Heart right ventricle (tissue), 16 donors: ENCODE measurements at regions not wholly inside any gene's neighbourhood (a gene's known extent, or its start where the extent isn't known, plus 50 kb on each side); places are given as distances from the start of the nearest gene placed in this dataset.

ENCODE experiments used
- ATAC-seq, 8 donors: fragments of 200-7000 bp; cut with Tn5 transposase; one replicate each; pipeline ENCODE4 v1.9.1; 2020; ENCODE audit warnings: mild to moderate bottlenecking in 8 of 8, moderate library complexity in 8 of 8, moderate number of reproducible peaks in 1 of 8
- DNase-seq, 2 donors: peaks; one replicate each; pipeline ENCODE4 v3.0.0-alpha.2; 2020
- H3K27ac ChIP-seq, 10 donors: fragments of 200-600 bp; sonication (generic) in 2 of 10; one replicate each; pipeline versions ENCODE4 v1.5.0 to v1.8.0; 2020 to 2022; ENCODE audit warnings: mild to moderate bottlenecking in 3 of 10
- H3K27me3 ChIP-seq, 7 donors: fragments of 200-600 bp; one replicate each; pipeline ENCODE4 v1.8.0; 2021 to 2022; ENCODE audit warnings: mild to moderate bottlenecking in 2 of 7
- H3K36me3 ChIP-seq, 9 donors: fragments of 200-600 bp; sonication (generic) in 1 of 9; one replicate each; pipeline versions ENCODE4 v1.5.0 to v1.8.0; 2020 to 2022; ENCODE audit warnings: mild to moderate bottlenecking in 2 of 9
- H3K4me1 ChIP-seq, 9 donors: fragments of 200-600 bp; sonication (generic) in 1 of 9; one replicate each; pipeline versions ENCODE4 v1.5.0 to v1.8.0; 2020 to 2022; ENCODE audit warnings: mild to moderate bottlenecking in 4 of 9
- H3K4me3 ChIP-seq, 10 donors: fragments of 200-600 bp; sonication (generic) in 2 of 10; one replicate each; pipeline versions ENCODE4 v1.5.0 to v1.8.0; 2020 to 2022; ENCODE audit warnings: mild to moderate bottlenecking in 7 of 10, moderate library complexity in 2 of 10
- H3K9me3 ChIP-seq, 11 donors: fragments of 200-600 bp in 10 of 11; sonication (generic) in 2 of 11; one replicate each; pipeline versions ENCODE4 v1.5.0 to v1.8.0; 2013 to 2022; ENCODE audit warnings: mild to moderate bottlenecking in 2 of 11, control low read depth in 1 of 11, moderate library complexity in 1 of 11
- WGBS, 2 donors: extraction: QIAGEN DNeasy Blood & Tissue Kit; methylation state at CpG; one replicate each; pipeline ENCODE4 v1.1.7; 2013; ENCODE audit warnings: inconsistent platforms in 1 of 2; 5-methylcytosine and 5-hydroxymethylcytosine counted together
- intact Hi-C, 10 donors: fragments of 100-400 bp; cut with DNase I; formaldehyde crosslinking; loops; one replicate each; pipeline versions ENCODE4 v1.11.1 to v1.14.2; 2022
- TF ChIP-seq, protein P1 (sequence below), 9 donors: fragments of 200-600 bp; sonication (generic) in 2 of 9; IDR thresholded peaks; one replicate each; pipeline versions ENCODE4 v1.5.0 to v1.8.0; 2021 to 2022; ENCODE audit warnings: antibody characterized with exemption in 9 of 9, mild to moderate bottlenecking in 5 of 9, moderate library complexity in 1 of 9
- donor health status: Arrhythmogenic right ventricular cardiomyopathy.
- donor health status: ischemic (EF 13 %, LVEDD 7.1; RV severe dilation, severe dysfunction).
- donor health status: healthy with polysubstance abuse.
- donor health status: DM: no; HTN: yes; CAD: no.
- donor health status: DM: no; HTN: no; CAD: no.
- donor health status: ischemic (EF 25% LVEDD 6.9; RV normal size, moderate dysfunction).
- donor health status: ischemic (EF 25% LVEDD 5.7; RV mildly dilated, moderate dysfunction).
- donor health status: healthy.
- donor health status: DM: yes; HTN: yes; CAD: no.
- donor health status: Ischemic cardiomyopathy.
- donor health status: ischemic (EF 35%, LVEDD 5.7; RV mildly dilated, moderate dysfunction).
- donor health status: nonischemic (EF 11% LVEDD 7.7; RV severe dilation, severe dysfunction).
- donor health status: DM: yes; HTN: yes; CAD: no.
- donor health status: PGD.
- donor health status: ischemic (EF 29% LVEDD 5.4; RV normal size, mild dysfunction).
- donor health status: nonischemic (EF 23%, LVEDD 6.1; RV moderate dilation, normal function).

DNA sequence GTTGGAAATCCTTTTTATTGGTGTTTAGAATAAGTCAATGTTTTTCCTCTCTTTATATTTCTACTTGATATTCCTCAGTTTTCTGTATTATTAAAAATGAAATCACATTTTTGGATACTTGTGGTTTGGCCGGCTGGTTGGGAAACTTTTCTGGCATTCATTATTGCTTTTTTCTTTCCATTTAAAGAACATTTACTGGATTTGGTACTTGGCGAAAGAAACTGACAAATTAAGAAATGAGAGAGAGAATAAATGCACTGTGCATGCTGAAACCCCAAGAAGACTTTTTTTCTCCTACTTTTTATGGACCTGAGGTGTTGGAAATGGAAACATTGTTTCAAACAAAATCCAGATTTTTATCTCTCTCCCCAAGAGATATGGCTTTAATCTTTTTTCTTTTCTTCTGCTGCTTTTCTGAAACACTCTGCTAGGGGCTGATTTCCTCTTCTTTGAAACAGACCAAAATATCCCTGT, 128.4 kb downstream of the SNX18 start:
- Histone ChIP-seq H3K27ac (peak overlapping the region; percentile 5 to 87 (median 70)), H3K4me3 (peak overlapping the region in 3 of 10 donors; percentile 10 to 24 (median 23)), H3K9me3 (no peaks in the 10 kb centered on the region), H3K36me3 (no peaks in the 10 kb centered on the region), H3K4me1 (peaks cover 15 to 48% (median 31%) of the 10 kb centered on the region in 9 donors), H3K27me3 (no peaks in the 10 kb centered on the region)
- TF ChIP-seq, protein P1, sequence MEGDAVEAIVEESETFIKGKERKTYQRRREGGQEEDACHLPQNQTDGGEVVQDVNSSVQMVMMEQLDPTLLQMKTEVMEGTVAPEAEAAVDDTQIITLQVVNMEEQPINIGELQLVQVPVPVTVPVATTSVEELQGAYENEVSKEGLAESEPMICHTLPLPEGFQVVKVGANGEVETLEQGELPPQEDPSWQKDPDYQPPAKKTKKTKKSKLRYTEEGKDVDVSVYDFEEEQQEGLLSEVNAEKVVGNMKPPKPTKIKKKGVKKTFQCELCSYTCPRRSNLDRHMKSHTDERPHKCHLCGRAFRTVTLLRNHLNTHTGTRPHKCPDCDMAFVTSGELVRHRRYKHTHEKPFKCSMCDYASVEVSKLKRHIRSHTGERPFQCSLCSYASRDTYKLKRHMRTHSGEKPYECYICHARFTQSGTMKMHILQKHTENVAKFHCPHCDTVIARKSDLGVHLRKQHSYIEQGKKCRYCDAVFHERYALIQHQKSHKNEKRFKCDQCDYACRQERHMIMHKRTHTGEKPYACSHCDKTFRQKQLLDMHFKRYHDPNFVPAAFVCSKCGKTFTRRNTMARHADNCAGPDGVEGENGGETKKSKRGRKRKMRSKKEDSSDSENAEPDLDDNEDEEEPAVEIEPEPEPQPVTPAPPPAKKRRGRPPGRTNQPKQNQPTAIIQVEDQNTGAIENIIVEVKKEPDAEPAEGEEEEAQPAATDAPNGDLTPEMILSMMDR (IDR thresholded peaks at IDR 0.05) = no peak
- intact Hi-C loops = loop anchor here in 8 of 10 donors (1.0 to 10.0 kb wide), 8 partner anchors 69 to 199 kb away; partner anchors contain the start of gene SNX18 (in 3 of the 8)
- ATAC-seq (peak in 5 of 8 donors; percentile 2 to 22 (median 14)), DNase-seq (no peak)
- 72 to 80% methylated on average over 2 of the region's 2 CpGs for WGBS, 2 donors

- WGBS, 2 donors = 67 to 73% methylated on average over 4 of the region's 4 CpGs
- H3K27me3 ChIP-seq = no peaks in the 10 kb centered on the region
- intact Hi-C loops = loop anchor here in 3 of 10 donors (10.0 kb wide), 3 partner anchors 71 to 201 kb away; no protein-coding TSS in a partner anchor
- H3K27ac ChIP-seq = peak overlapping the region in 1 of 10 donors; percentile 20
- no peaks in the 10 kb centered on the region for H3K36me3 ChIP-seq
- no peak for DNase-seq
- ATAC-seq = no peak
- peaks cover 15 to 48% (median 30%) of the 10 kb centered on the region in 9 donors for H3K4me1 ChIP-seq
- H3K9me3 ChIP-seq = no peaks in the 10 kb centered on the region
- H3K4me3 ChIP-seq = no peak overlapping the region
- TF ChIP-seq, protein P1 (IDR thresholded peaks at IDR 0.05) = no peak
These were observed 126.7 kb downstream of the SNX18 start for GRCh38 chr5:54644226-54644625.

DNA sequence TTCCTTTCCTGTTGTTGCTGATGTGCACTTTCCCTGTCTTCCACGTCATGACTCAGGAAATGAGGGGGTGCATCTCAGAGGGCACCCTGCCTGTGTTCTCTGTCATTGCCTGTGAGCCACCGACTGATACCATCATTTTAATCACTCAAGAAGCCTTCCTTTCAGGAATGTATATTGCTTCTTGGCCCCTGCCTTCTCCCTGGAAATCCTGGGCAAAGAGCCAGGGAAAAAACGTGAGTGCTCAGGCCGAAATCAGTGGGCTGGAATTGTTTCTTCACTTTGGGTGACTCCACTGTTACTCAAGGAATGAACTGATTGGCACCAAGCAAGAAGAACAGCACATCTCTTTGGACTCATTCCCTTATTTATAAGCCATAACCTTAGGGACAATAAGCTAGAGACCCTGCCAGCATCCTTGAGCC, 126.1 kb downstream of the SNX18 start:
- Histone ChIP-seq H3K27ac (no peak overlapping the region), H3K36me3 (no peaks in the 10 kb centered on the region), H3K4me3 (no peak overlapping the region), H3K27me3 (no peaks in the 10 kb centered on the region), H3K9me3 (no peaks in the 10 kb centered on the region), H3K4me1 (peaks cover 15 to 48% (median 30%) of the 10 kb centered on the region in 9 donors)
- 30 to 35% methylated on average over 4 of the region's 4 CpGs for WGBS, 2 donors
- DNase-seq (no peak), ATAC-seq (no peak)
- TF ChIP-seq, protein P1 (IDR thresholded peaks at IDR 0.05) = no peak
- intact Hi-C loops = loop anchor here in 3 of 10 donors (10.0 kb wide), 3 partner anchors 71 to 201 kb away; no protein-coding TSS in a partner anchor

- intact Hi-C loops = loop anchor here in 3 of 10 donors (10.0 kb wide), 3 partner anchors 75 to 205 kb away; no protein-coding TSS in a partner anchor
- ATAC-seq (no peak), DNase-seq (no peak)
- no peaks in the 10 kb centered on the region for H3K36me3 ChIP-seq
- H3K4me1 ChIP-seq = peaks cover 0 to 22% (median 1%) of the 10 kb centered on the region in 9 donors
- TF ChIP-seq, protein P1 (IDR thresholded peaks at IDR 0.05) = no peak
- H3K27ac ChIP-seq = no peak overlapping the region
- H3K4me3 ChIP-seq = no peak overlapping the region
- H3K27me3 ChIP-seq = no peaks in the 10 kb centered on the region
- no peaks in the 10 kb centered on the region for H3K9me3 ChIP-seq
- 85 to 86% methylated on average over 5 of the region's 5 CpGs for WGBS, 2 donors
These were observed 122.1 kb downstream of the SNX18 start for GRCh38 chr5:54639621-54640020.
